ENCODE measurements at regions not wholly inside any gene's neighbourhood (a gene's known extent, or its start where the extent isn't known, plus 50 kb on each side); places are given as distances from the start of the nearest gene placed in this dataset.

DNA sequence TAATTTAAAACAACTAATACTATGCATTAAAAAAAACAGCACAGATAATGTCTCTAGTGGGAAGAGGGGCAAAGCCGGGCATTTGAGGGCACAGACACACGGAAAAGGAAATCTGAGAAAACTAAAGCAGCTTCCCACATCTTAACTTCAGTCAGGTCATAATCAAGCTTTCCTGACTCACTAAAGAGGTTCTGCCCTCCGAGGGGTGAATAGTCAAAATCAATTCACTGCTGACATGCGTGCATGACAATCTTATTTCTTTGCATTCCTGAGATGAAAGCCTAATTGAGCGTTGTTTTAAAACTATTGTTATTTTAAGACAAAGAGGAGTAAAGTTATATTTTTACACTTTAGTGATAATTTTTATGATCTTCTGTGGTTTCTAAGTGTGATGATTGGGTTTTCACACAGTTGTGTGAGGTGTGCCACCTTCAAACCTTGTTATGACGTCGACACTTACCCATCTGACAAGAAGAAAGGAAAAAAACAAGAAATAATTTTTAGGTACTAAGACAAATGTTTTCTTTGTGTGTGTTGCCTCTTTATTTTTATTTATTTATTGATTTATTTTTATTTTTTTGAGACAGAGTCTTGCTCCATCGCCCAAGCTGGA, 90.9 kb downstream of the GATA6 start:
- H3K4me3 ChIP-seq (ENCODE audit: low read length), result no peak overlapping the region
- TF ChIP-seq, protein P1, sequence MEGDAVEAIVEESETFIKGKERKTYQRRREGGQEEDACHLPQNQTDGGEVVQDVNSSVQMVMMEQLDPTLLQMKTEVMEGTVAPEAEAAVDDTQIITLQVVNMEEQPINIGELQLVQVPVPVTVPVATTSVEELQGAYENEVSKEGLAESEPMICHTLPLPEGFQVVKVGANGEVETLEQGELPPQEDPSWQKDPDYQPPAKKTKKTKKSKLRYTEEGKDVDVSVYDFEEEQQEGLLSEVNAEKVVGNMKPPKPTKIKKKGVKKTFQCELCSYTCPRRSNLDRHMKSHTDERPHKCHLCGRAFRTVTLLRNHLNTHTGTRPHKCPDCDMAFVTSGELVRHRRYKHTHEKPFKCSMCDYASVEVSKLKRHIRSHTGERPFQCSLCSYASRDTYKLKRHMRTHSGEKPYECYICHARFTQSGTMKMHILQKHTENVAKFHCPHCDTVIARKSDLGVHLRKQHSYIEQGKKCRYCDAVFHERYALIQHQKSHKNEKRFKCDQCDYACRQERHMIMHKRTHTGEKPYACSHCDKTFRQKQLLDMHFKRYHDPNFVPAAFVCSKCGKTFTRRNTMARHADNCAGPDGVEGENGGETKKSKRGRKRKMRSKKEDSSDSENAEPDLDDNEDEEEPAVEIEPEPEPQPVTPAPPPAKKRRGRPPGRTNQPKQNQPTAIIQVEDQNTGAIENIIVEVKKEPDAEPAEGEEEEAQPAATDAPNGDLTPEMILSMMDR (conservative IDR thresholded peaks at IDR 0.05; ENCODE audit: low read depth, low read length), result no peak
- DNase-seq (ENCODE audit: low read depth), result no peak

DNA sequence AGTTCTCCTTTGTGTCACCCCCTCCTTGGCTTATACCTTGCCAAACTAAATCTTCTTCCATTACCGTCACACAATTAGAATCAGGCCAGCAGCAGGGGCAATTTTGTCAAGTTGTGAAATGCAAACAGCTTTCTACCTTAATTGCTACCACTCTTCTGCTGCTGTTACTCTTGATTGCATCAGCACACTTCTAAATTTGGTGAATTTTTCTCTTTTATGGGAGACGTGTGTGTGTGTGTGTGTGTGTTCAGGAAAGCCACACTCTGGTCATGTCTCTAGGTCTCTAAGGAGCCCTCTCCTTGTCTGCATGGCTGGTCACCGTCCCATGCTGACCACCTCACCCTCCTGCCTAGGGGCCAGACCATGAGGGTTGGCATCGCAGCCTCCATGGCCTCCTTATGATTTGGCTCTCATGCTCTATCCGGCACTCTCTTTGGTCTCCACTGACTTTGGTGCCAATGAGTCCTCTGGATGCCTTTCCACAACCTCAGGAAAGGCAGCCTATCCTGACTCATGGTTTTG, 87.7 kb downstream of the GATA6 start:
- DNase-seq (ENCODE audit: low read depth), result no peak
- TF ChIP-seq, protein P1 (conservative IDR thresholded peaks at IDR 0.05; ENCODE audit: low read depth, low read length), result no peak
- H3K4me3 ChIP-seq (ENCODE audit: low read length), result no peak overlapping the region

DNA sequence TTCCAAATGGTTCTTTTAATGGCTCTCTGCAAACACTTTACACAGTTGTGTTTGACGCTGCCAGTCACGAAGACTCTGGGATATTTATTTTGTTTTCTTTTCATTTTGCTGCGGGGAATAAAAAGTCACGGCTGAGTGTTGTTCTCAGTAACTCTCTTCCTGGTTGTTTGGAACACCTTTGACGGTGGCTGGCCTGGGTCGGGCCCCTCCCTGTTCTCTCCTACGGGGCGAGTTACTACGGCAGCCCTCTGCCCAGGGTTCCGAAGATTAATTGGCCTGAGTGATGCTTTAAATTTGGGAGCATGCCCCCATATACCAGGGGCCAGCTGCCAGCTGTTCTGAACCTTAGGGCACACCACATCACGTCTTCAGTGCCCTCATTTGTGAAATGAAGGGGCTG, 84.7 kb downstream of the GATA6 start:
- no peak for DNase-seq (ENCODE audit: low read depth)
- TF ChIP-seq, protein P1 (conservative IDR thresholded peaks at IDR 0.05; ENCODE audit: low read depth, low read length), result no peak
- no peak overlapping the region for H3K4me3 ChIP-seq (ENCODE audit: low read length)

DNA sequence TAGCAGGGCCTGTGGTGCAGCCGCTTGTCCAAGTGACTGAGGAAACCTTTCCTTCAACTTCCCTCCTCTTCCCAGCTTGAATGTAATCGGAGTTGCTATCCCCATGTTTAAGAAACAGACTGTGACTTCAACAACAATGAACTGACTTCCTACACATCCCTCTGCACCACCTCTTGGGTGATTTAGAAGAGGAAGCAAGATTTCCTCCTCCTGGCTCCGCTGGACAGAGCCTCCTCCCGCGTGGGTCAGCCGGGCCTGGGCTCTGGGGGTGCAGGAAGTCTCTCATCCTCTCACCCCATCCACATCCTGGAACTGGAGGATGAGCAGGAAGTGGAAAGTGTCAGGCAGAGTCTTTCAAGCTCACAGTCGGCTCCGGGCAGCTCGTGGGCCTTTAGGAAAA, 84.3 kb downstream of the GATA6 start:
- H3K4me3 ChIP-seq (ENCODE audit: low read length), result no peak overlapping the region
- TF ChIP-seq, protein P1 (conservative IDR thresholded peaks at IDR 0.05; ENCODE audit: low read depth, low read length), result no peak
- no peak for DNase-seq (ENCODE audit: low read depth)

DNA sequence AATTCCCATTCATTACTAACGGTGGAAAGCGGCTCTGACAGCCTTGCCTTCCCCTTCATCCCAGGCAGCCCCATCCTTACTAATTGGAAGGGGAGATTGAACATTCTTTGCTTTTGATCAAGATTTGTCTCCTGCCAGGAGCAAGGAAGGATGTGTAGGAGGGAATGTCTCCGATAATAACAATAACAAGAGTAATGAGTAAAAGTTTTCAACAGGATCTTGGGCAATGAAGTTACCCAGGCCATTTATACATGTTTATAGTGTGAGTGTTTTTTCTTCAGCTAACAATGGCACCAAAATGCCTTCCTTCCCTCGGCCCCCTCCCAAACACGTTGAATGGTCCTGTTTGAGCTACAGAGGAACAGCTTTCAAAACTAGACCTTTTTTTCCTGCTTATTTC, 83.8 kb downstream of the GATA6 start:
- no peak for DNase-seq (ENCODE audit: low read depth)
- TF ChIP-seq, protein P1 (conservative IDR thresholded peaks at IDR 0.05; ENCODE audit: low read depth, low read length), result no peak
- no peak overlapping the region for H3K4me3 ChIP-seq (ENCODE audit: low read length)

Data from retinal pigment epithelial cell (primary cell).